NCI-H524 treated with DMSO at 0.1 percent for 48 hours (cell line): ENCODE measurements at regions not wholly inside any gene's neighbourhood (a gene's known extent, or its start where the extent isn't known, plus 50 kb on each side); places are given as distances from the start of the nearest gene placed in this dataset.
"Not testable (repeated sequence)": the region's sequence is repeated elsewhere in the genome, so short reads cannot be mapped to it uniquely, and the experiment has no call there.

ENCODE experiments used
- DNase-seq: peaks from one replicate; lab custom pipeline; 2025; lab: John Stamatoyannopoulos, UW

DNA sequence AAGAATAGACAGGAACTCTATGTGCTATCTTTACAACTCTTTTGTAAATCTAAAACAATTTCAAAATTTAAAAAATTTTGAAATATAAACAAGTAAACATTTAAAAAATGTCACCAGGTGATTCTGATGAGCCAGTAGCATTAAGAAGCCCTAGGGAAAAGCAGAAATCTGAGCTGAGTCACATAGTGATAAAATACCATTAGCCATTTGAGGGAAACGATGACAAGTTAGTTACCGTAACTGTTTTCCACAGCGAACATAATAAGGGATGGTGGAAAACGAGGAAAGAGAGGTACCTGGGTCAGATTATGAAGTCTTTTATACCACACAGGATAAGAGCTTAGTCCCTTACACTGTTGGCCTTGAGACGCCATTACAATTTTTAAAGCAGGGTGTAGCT, 55.5 kb downstream of the PRR15 start:
- no peak for DNase-seq

DNA sequence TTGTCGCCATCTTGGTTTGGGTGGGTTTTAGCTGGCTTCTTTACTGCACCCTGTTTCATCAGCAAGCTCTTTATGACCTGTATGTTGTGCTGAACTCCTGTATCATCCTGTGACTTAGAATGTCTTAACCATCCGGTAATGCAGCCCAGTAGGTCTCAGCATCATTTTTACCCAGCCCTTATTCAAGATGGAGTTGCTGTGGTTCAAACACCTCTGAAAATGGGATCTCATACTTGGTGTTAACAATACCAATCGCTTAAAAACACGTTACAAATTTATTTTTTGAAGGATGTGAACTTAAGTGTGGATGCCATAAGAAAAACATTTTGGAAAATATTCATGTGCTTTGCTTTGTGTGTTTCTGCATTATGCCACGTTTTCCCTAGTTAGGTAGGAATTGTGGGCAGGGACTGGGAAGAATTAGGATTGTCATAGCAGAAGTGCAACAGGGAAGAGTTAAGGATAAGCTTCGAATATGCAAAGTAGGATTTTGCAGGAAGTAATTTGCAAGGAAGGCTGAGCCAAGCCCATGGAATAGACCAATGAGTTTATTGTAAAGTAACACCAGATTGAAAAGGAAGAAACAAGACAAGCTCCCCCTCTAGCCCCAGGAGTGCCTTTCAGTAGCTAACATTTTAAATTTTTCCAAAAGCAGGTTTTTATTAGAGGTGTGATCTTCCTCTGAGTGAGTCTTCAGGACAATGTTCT, 56.4 kb downstream of the PRR15 start:
- no peak for DNase-seq

GRCh38 chr7:29620556-29620930, 56.9 kb downstream of the PRR15 start:
- DNase-seq = peak; percentile 39

GRCh38 chr7:29622335-29623265, 59.0 kb downstream of the PRR15 start:
- DNase-seq = no peak

- no peak for DNase-seq
Observed at GRCh38 chr7:29623973-29624372, 60.3 kb downstream of the PRR15 start.

GRCh38 chr7:29626730-29627129, 63.1 kb downstream of the PRR15 start:
- DNase-seq = no peak

DNA sequence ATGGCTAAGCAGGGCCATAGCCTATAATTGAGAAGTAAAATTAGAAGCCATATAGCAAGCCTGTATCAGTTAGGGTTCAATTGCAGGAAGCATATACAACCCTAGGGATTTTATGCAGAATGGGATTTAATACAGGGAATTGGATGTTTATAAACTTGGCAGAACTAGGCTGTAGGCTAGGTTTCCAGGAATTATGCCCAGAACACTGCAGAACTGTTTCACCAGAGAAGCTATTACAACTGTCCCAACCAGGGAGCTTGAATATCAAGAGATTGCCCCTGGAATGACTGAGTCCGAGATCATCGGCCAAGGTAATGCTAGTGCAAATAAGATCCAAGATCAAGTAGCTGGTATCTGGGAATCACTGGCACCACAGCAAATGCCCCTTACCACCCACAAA, 64.0 kb downstream of the PRR15 start:
- no peak for DNase-seq

- no peak for DNase-seq
Observed at GRCh38 chr7:29629507-29629906, 65.9 kb downstream of the PRR15 start.

DNA sequence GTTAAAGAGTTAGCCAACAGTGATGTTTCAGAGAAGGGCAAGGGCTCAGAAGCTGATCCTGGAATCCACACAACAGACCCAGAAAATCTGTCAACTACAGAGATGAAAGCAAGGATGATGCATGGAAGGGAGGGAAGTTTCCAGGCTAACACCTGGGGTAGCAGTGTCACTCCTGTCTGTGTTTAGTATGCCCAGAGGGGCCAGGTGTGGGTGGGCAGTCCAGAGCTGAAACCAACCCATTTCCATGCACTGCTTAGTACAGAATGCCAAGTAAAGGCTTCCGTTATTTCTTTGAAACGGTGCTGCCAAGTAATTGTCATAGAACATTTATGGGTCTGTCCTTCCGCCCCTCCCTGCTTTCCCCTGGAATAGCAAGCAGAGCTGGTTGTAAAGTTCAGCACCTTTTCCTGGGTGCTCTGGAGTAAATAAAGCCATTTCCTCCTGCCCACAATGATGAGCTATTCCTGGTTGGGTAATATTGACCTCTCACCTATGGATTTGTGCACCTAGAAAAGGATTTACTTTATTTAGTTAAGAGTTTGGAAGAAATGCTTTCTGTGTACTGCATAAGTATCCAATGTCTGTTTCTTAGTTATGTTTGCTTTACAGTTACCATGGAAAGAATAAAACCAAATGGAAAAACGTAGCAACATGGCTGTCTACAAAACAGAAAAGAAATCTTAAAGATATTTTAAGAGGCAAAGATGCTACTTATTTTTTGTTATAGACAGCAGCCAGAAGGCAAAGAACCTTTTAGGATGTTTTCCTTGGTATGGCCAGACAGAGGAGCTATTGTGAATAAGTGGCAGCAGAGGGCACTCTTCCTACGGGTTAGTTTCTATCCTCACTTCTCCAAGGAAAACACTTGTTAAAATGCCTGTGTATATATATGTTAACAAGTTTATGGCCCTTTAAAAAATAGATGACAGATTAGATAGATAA, 71.7 kb downstream of the PRR15 start:
- not testable (repeated sequence) for DNase-seq

DNA sequence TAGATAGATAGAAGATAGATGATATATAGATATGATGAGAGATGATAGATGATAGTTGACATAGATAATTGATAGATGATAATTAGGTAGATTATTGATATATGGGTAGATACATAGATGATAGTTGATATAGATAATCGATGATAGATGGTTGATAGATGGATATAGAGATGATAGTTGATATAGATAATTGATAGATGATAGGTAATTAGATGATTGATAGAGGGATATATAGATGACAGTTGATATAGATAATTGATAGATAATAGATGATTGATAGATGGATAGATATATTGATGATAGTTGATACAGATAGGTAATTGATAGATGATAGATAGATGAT, 72.3 kb downstream of the PRR15 start:
- DNase-seq = no peak

DNA sequence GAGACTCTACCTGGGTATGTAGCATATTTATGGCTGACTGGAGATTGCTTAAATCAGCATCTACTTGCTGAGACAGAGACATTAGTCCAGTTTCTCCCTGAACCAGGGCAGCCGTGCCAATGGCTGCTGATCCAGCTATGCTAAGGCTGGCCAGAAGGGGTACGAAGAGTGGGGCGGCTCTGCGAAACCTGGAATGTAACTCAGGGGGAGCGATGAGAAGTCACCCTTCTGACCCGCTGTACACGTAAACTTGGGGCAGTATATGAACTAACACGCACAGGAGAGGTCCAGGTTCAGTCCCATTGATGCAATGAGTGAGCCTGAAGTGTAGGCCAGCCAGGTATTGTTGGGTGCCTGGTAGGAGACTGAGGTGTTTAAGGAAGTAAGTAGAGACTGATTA, 73.7 kb downstream of the PRR15 start:
- no peak for DNase-seq

DNA sequence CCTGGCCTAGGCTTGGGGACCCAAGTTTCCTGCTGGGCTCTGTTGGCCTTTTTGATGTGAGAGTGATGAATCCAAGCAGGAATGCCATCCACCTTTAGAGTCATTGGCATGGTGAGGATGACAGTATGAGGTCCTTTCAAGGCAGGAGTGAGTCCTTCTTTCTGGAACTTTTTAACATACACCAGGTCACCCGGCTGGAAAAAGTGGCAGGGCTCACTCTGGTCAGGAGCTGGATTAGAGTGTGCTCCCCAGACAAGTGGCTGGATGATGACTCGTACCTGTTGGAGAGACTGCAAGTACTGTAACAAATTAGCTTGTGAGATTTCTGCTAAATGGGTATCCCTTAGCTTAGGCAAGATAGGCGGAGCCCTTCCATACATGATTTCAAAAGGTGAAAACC, 75.2 kb downstream of the PRR15 start:
- DNase-seq = not testable (repeated sequence)

DNA sequence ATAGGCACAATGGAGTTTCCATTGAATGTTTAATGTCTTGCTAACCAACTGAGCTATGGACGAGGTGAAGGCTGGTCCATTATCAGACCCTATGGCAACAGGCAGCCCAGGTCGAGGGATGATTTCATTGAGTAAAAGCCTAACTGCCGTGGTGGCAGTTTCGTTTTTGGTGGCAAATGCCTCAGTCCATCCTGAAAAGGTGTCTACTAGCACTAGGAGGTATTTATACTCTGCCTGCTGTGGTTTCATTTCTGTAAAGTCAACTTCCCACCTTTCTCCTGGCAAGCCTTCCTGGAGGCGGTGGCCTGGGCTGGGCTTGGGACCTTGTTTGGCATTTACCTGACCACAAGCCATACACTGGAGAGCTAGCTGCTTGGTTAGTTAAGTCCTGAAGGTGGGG, 75.8 kb downstream of the PRR15 start:
- no peak for DNase-seq

- DNase-seq = no peak
Observed at GRCh38 chr7:29639886-29640595, 76.4 kb downstream of the PRR15 start.

DNA sequence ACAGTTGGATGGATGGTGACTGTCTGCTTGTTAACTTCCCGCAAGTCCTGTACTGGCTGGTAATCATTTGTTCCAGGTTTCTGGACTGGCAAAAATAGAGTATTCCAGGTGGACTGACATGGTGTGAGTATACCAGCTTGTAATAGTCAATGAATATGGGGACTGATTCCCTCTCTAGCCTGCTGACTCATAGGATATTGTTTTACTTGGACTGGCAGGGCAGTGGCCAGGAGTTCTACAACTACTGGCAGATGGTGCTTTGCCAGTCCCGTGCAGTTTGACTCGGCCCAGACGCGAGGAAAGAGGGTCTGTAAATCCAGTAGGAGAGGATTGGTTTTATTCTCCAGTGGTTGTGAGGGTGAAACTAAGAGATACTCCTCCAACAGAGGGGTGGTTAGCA, 78.0 kb downstream of the PRR15 start:
- no peak for DNase-seq

GRCh38 chr7:29642494-29643155, 79.0 kb downstream of the PRR15 start:
- DNase-seq = no peak

- DNase-seq = not testable (repeated sequence)
Observed at GRCh38 chr7:29646116-29646515, 82.5 kb downstream of the PRR15 start.

GRCh38 chr7:29647020-29647654, 83.5 kb downstream of the PRR15 start:
- DNase-seq = no peak

GRCh38 chr7:29647691-29648210, 84.1 kb downstream of the PRR15 start:
- not testable (repeated sequence) for DNase-seq

DNA sequence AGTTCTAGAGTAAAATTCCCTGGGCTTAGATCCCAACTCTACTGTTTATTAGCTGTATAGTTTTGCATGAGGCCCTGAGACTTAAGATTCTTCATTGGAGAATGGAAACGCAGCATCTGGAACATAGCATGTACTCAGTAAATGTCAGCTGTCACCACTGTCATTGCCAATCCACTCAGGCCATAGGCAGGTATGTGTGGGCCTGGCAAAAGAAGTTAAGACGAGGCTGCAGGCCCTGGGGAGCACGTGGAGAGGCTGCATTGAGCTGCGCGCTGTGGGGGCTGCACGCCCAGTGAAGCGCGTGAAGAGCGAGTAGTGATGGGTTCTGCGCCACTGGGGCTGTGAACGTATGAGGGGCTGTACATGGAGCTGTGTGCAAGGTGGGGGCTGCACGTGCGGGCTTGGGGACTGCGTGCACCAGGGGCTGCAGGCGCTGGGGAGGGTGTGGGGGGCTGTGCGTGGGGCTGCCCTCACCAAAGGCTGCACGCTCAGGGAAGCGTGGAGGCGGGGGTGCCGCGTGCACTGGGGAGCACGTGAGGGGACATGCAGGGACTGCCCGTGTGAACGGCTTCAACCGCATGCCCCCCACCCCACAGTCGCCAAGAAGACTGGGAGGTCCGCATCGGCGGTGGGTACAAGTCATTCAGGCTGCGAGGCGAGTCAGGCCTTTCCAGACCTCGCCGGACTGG, 85.5 kb downstream of the PRR15 start:
- DNase-seq = no peak
